Ovary (tissue), 7 donors: ENCODE measurements at regions not wholly inside any gene's neighbourhood (a gene's known extent, or its start where the extent isn't known, plus 50 kb on each side); places are given as distances from the start of the nearest gene placed in this dataset.

Source experiments
- DNase-seq, 5 donors: peaks; one replicate each; pipeline ENCODE4 v3.0.0-alpha.2; 2019 to 2020
- H3K27ac ChIP-seq, 2 donors: fragments of 200-600 bp; one replicate each; pipeline versions ENCODE4 v1.5.1 to v1.8.0; 2019 to 2022
- H3K27me3 ChIP-seq: fragments of 200-600 bp; one replicate; pipeline ENCODE4 v1.8.0; 2022
- H3K36me3 ChIP-seq: fragments of 200-600 bp; sonication (generic); one replicate; pipeline ENCODE4 v1.5.1; 2019
- H3K4me1 ChIP-seq: one replicate; pipeline ENCODE4 v1.8.1; 2013; ENCODE audit warnings: mild to moderate bottlenecking, moderate library complexity; ENCODE audit not compliant: insufficient read depth
- H3K4me3 ChIP-seq: fragments of 200-600 bp; sonication (generic); one replicate; pipeline ENCODE4 v1.5.1; 2017
- H3K9me3 ChIP-seq, 2 donors: fragments of 200-600 bp in 1 of 2; sonication (generic) in 1 of 2; one replicate each; pipeline versions ENCODE4 v1.5.1 to v1.8.1; 2013 to 2019; ENCODE audit warnings: mild to moderate bottlenecking in 1 of 2, moderate library complexity in 1 of 2
- EP300 ChIP-seq: sonication (generic); formaldehyde crosslinking; IDR thresholded peaks from one replicate; pipeline ENCODE4 v1.6.1; 2017; ENCODE audit warnings: antibody characterized with exemption
- POLR2A ChIP-seq: fragments of 450-650 bp; IDR thresholded peaks from one replicate; pipeline ENCODE4 v1.6.1; 2017; ENCODE audit warnings: antibody characterized with exemption, mild to moderate bottlenecking, moderate library complexity
- WGBS, 3 donors: extraction: QIAGEN DNeasy Blood & Tissue Kit in 1 of 3; methylation state at CpG; one replicate each; pipeline versions ENCODE4 v1.1.5 to v1.1.7; 2013 to 2017; 5-methylcytosine and 5-hydroxymethylcytosine counted together
- intact Hi-C, 4 donors: fragments of 100-400 bp; cut with DNase I; formaldehyde crosslinking; loops; one replicate each; pipeline versions ENCODE4 v1.11.0 to v1.15.1; 2022 to 2023
- TF ChIP-seq, protein P1 (sequence below), 3 donors: fragments of 450-650 bp in 2 of 3; fragments of 200-600 bp in 1 of 3; IDR thresholded peaks; one replicate each; pipeline versions ENCODE4 v1.5.1 to v1.8.0; 2016 to 2022; ENCODE audit warnings: antibody characterized with exemption in 3 of 3, mild to moderate bottlenecking in 1 of 3
- donor health status: DM: no; HTN: no; CAD: no; lungs with moderate emphysema.
- donor health status: DM: no; HTN: no; CAD: no.
- donor health status: Bipolar disorder and iron deficiency.
- donor health status: DM: no; HTN: no; CAD: no.
- donor health status: DM: yes; HTN: yes; CAD: no.

DNA sequence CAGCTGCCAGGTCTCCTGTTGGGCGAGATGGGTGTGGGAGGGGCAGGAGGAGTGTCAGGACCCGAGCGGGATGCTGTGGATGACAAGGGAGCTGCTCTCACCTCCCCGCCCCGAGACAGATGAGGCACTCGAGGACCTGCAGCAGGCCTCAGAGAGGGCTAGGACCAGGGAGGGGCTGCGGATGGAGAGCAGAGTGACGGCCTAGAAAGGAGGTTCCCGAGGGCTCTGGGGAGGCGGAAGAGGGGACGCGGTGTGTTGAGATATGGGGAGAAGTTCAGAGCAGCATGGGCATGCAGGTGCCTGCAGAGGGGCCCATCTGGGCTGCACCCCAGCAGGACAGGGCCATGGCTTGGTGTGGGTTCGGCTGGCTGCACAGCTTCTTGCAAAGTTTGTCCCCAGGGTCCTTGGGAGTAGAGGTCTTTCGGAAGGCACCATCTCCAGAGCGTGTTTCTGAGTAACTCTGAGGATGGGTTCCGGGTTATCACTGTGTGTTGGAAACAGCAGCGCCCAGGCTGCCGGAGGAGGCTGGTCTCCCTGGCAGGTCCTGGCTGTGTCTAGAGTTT, 104.6 kb downstream of the PAX1 start:
- intact Hi-C loops = no loop called here
- no peak overlapping the region for H3K27ac ChIP-seq
- WGBS, 3 donors = 86 to 91% (median 89%) methylated on average over 18 of the region's 18 CpGs
- DNase-seq = no peak
- no peaks in the 10 kb centered on the region for H3K4me1 ChIP-seq
- H3K36me3 ChIP-seq = no peaks in the 10 kb centered on the region
- H3K27me3 ChIP-seq = no peaks in the 10 kb centered on the region
- no peaks in the 10 kb centered on the region for H3K9me3 ChIP-seq
- no peak overlapping the region for H3K4me3 ChIP-seq
- TF ChIP-seq POLR2A (no peak), EP300 (no peak)
- TF ChIP-seq, protein P1, sequence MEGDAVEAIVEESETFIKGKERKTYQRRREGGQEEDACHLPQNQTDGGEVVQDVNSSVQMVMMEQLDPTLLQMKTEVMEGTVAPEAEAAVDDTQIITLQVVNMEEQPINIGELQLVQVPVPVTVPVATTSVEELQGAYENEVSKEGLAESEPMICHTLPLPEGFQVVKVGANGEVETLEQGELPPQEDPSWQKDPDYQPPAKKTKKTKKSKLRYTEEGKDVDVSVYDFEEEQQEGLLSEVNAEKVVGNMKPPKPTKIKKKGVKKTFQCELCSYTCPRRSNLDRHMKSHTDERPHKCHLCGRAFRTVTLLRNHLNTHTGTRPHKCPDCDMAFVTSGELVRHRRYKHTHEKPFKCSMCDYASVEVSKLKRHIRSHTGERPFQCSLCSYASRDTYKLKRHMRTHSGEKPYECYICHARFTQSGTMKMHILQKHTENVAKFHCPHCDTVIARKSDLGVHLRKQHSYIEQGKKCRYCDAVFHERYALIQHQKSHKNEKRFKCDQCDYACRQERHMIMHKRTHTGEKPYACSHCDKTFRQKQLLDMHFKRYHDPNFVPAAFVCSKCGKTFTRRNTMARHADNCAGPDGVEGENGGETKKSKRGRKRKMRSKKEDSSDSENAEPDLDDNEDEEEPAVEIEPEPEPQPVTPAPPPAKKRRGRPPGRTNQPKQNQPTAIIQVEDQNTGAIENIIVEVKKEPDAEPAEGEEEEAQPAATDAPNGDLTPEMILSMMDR (IDR thresholded peaks at IDR 0.05) = no peak

DNA sequence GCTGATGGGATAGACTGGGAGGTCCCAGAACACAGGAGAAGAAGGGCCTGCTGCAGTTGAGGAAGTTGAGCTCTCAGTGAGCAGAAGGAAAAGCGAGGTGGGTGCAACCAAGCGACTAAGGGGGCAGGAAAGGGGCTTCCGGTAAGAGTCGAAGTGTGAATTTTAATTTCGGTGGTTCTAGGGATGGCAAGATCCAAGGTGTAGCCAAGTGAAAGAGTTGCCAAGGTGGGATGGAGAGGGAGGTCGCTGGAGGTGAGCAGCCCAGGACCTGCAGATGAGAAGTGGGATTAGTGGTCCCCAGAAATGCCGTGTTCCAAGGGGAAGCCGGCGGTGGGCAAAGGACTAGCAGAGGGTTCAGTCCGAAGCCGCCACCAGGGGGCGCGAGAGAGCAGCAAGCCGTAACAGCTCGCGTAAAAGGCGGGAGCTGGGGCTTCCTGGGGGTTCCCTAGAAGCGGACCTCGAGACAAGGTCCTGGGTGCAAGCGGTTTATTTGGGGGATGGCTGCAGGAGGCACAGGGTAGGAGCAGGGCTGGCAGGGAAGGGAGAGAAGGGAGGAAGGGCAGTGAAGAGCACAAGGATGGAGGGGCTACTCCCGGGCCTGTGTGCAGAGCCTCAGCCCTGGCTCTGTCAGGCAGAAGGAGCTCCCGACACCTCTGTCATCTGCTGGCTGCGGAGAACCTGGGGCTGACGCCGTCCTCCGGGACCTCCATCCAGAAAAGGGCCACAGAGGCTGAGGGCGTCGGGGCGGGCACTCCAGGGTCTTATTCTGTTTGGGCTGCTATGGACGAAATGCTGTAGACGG, 103.6 kb downstream of the PAX1 start:
- Histone ChIP-seq H3K4me1 (no peaks in the 10 kb centered on the region), H3K27me3 (no peaks in the 10 kb centered on the region), H3K9me3 (no peaks in the 10 kb centered on the region), H3K27ac (no peak overlapping the region), H3K36me3 (no peaks in the 10 kb centered on the region), H3K4me3 (no peak overlapping the region)
- TF ChIP-seq POLR2A = no peak
- TF ChIP-seq, protein P1 (IDR thresholded peaks at IDR 0.05) = no peak
- TF ChIP-seq EP300 = no peak
- WGBS, 3 donors = 44 to 54% (median 47%) methylated on average over 31 of the region's 31 CpGs
- DNase-seq = peak in 1 of 5 donors; percentile 35
- intact Hi-C loops = no loop called here

DNA sequence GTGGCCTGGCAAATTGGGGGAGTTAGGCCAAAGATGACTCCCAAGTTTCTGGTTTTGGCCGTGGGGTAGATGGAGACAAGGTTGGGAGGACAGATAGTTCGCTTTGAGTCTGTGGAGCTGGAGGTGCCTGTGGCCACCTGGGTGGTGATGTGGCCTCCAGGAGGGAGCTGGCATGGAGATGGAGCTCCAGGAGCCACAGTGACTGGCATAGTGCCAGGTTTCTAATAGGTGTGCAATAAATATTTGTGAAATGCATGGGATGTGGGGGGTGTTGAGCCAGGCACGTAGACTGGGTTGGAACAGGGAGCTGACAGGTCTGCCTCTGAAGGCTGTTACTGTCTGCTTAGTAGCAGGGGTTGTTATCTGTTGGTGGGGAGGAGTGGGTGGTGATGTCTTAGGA, 102.7 kb downstream of the PAX1 start:
- Histone ChIP-seq H3K27ac (no peak overlapping the region), H3K4me3 (no peak overlapping the region), H3K9me3 (no peaks in the 10 kb centered on the region), H3K27me3 (no peaks in the 10 kb centered on the region), H3K36me3 (no peaks in the 10 kb centered on the region), H3K4me1 (no peaks in the 10 kb centered on the region)
- intact Hi-C loops = no loop called here
- DNase-seq = no peak
- TF ChIP-seq POLR2A (no peak), EP300 (no peak)
- TF ChIP-seq, protein P1 (IDR thresholded peaks at IDR 0.05) = no peak
- 78 to 82% (median 80%) methylated on average over 3 of the region's 3 CpGs for WGBS, 3 donors

DNA sequence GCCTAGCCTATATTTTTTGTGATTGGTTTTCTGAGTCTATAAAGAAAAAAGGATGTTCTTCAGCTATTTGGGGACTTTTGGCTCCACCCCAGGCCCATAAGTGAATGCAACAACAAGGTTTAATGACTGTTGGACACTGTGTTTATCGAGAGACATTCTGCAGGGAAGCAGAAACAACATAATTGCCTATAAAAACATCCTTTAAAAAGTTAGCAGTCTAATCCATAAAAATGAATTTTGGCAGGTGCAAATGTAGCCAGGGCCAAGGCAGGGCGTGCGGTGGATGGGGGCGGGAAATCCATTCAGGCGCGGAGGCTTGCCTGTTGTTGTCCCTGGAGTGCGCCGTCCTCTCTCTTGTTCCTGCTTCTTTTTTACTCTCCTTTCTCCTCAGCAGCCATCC, 99.3 kb downstream of the PAX1 start:
- 79 to 88% (median 82%) methylated on average over 8 of the region's 8 CpGs for WGBS, 3 donors
- H3K27me3 ChIP-seq = no peaks in the 10 kb centered on the region
- no peak overlapping the region for H3K4me3 ChIP-seq
- intact Hi-C loops = no loop called here
- TF ChIP-seq POLR2A = no peak
- TF ChIP-seq, protein P1 (IDR thresholded peaks at IDR 0.05) = no peak
- no peak for TF ChIP-seq EP300
- no peak overlapping the region for H3K27ac ChIP-seq
- no peaks in the 10 kb centered on the region for H3K36me3 ChIP-seq
- no peaks in the 10 kb centered on the region for H3K9me3 ChIP-seq
- no peak for DNase-seq
- H3K4me1 ChIP-seq = no peaks in the 10 kb centered on the region
